ENCODE measurements at regions not wholly inside any gene's neighbourhood (a gene's known extent, or its start where the extent isn't known, plus 50 kb on each side); places are given as distances from the start of the nearest gene placed in this dataset.

- no peaks in the 10 kb centered on the region for H3K9me1 ChIP-seq (ENCODE audit: insufficient read depth, low read length)
- H3K27me3 ChIP-seq (ENCODE audit: control insufficient read depth, insufficient read depth, low read length) = no peaks in the 10 kb centered on the region
- no peak overlapping the region for H2BK5ac ChIP-seq (ENCODE audit: low read depth, low read length, poor library complexity, severe bottlenecking)
- no peak overlapping the region for H3K18ac ChIP-seq (ENCODE audit: low read depth, low read length)
- H2BK120ac ChIP-seq (ENCODE audit: low read depth, low read length) = no peak overlapping the region
- 0% methylated on average over 1 of the region's 6 CpGs; no CpG with 5 or more reads in 1 of the 2 experiments for WGBS, 2 experiments (ENCODE audit: extremely low coverage in 2 of 2, insufficient read length in 1 of 2)
- no peak overlapping the region for H3K9ac ChIP-seq (ENCODE audit: low read depth, low read length)
- no peak overlapping the region for H3K14ac ChIP-seq (replicated peaks; ENCODE audit: low read depth, low read length)
- no peak overlapping the region for H2BK15ac ChIP-seq (ENCODE audit: low read depth, low read length)
- H4K5ac ChIP-seq (ENCODE audit: low read depth, low read length) = no peak overlapping the region
- in situ Hi-C loops (cut with MboI; ENCODE audit: low sequenced_read_pairs) (no loop called here), intact Hi-C loops (cut with micrococcal nuclease) (no loop called here), dilution Hi-C loops (cut with HindIII; ENCODE audit: low sequenced_read_pairs, unreplicated experiment) (no loop called here)
- no peaks in the 10 kb centered on the region for H3K4me1 ChIP-seq (ENCODE audit: control insufficient read depth, insufficient read depth, low read length)
- no peak overlapping the region for H4K91ac ChIP-seq (ENCODE audit: insufficient read depth, low read depth, low read length)
- no peak overlapping the region for H3K4me2 ChIP-seq (ENCODE audit: low read depth, low read length)
- POLR2A ChIA-PET (ENCODE audit: unreplicated experiment) = no interaction called here
- no peak for ATAC-seq (ENCODE audit: low read depth)
- no peak overlapping the region for H4K8ac ChIP-seq (ENCODE audit: low read depth in 2 of 2, low read length in 2 of 2)
- H3K4ac ChIP-seq (ENCODE audit: low read depth, low read length) = no peak overlapping the region
- no peak overlapping the region for H3K27ac ChIP-seq (ENCODE audit: insufficient read depth, low read length)
- H3K9me3 ChIP-seq (ENCODE audit: control insufficient read depth, insufficient read depth, low read length) = peaks cover 22% of the 10 kb centered on the region
- DNase-seq = no peak
- no peak overlapping the region for H2AK9ac ChIP-seq (replicated peaks; ENCODE audit: low read depth, low read length, poor library complexity)
- H2BK20ac ChIP-seq (ENCODE audit: low read depth, low read length) = no peak overlapping the region
- no peaks in the 10 kb centered on the region for H3K36me3 ChIP-seq (ENCODE audit: control insufficient read depth, insufficient read depth, low read length)
- CTCF ChIA-PET = no interaction called here
- BruUV-seq (replicated peaks) = no TSS peak
- H2AFZ ChIP-seq (replicated peaks; ENCODE audit: low read length, poor library complexity) = no peak overlapping the region
- TF ChIP-seq MAFK (IDR thresholded peaks at IDR 0.05; ENCODE audit: low read depth, low read length) = no peak
- TF ChIP-seq MAZ (IDR thresholded peaks at IDR 0.05; ENCODE audit: borderline replicate concordance, low read depth, low read length) = no peak
- TF ChIP-seq, protein P1, sequence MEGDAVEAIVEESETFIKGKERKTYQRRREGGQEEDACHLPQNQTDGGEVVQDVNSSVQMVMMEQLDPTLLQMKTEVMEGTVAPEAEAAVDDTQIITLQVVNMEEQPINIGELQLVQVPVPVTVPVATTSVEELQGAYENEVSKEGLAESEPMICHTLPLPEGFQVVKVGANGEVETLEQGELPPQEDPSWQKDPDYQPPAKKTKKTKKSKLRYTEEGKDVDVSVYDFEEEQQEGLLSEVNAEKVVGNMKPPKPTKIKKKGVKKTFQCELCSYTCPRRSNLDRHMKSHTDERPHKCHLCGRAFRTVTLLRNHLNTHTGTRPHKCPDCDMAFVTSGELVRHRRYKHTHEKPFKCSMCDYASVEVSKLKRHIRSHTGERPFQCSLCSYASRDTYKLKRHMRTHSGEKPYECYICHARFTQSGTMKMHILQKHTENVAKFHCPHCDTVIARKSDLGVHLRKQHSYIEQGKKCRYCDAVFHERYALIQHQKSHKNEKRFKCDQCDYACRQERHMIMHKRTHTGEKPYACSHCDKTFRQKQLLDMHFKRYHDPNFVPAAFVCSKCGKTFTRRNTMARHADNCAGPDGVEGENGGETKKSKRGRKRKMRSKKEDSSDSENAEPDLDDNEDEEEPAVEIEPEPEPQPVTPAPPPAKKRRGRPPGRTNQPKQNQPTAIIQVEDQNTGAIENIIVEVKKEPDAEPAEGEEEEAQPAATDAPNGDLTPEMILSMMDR (conservative IDR thresholded peaks at IDR 0.05; ENCODE audit: low read depth, low read length) = no peak
- TF ChIP-seq, protein P2, sequence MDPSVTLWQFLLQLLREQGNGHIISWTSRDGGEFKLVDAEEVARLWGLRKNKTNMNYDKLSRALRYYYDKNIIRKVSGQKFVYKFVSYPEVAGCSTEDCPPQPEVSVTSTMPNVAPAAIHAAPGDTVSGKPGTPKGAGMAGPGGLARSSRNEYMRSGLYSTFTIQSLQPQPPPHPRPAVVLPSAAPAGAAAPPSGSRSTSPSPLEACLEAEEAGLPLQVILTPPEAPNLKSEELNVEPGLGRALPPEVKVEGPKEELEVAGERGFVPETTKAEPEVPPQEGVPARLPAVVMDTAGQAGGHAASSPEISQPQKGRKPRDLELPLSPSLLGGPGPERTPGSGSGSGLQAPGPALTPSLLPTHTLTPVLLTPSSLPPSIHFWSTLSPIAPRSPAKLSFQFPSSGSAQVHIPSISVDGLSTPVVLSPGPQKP (IDR thresholded peaks at IDR 0.05; ENCODE audit: borderline replicate concordance, low read depth, low read length) = no peak
- no peak for TF ChIP-seq CHD1 (IDR thresholded peaks at IDR 0.05; ENCODE audit: low read depth, low read length)
- TF ChIP-seq POLR2A (IDR thresholded peaks at IDR 0.05; ENCODE audit: low read depth, low read length) = no peak
- no peak for TF ChIP-seq RFX5 (IDR thresholded peaks at IDR 0.05; ENCODE audit: low read depth, low read length)
- no peak for TF ChIP-seq FOS (IDR thresholded peaks at IDR 0.05; ENCODE audit: low read depth, low read length)
- no peak for TF ChIP-seq MXI1 (IDR thresholded peaks at IDR 0.05; ENCODE audit: borderline replicate concordance, low read depth, low read length)
- TF ChIP-seq CEBPB (IDR thresholded peaks at IDR 0.05; ENCODE audit: low read depth, low read length) = no peak
- no peak for TF ChIP-seq NFE2L2 (IDR thresholded peaks at IDR 0.05; ENCODE audit: low read depth, low read length)
- no peak for TF ChIP-seq SMC3 (IDR thresholded peaks at IDR 0.05; ENCODE audit: low read depth, low read length)
- TF ChIP-seq BHLHE40 (IDR thresholded peaks at IDR 0.05; ENCODE audit: low read depth, low read length) = no peak
- TF ChIP-seq RCOR1 (IDR thresholded peaks at IDR 0.05; ENCODE audit: insufficient replicate concordance, low read length) = no peak
- TF ChIP-seq, protein P3, sequence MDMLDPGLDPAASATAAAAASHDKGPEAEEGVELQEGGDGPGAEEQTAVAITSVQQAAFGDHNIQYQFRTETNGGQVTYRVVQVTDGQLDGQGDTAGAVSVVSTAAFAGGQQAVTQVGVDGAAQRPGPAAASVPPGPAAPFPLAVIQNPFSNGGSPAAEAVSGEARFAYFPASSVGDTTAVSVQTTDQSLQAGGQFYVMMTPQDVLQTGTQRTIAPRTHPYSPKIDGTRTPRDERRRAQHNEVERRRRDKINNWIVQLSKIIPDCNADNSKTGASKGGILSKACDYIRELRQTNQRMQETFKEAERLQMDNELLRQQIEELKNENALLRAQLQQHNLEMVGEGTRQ (IDR thresholded peaks at IDR 0.05; ENCODE audit: low read depth, low read length) = no peak
- no peak for TF ChIP-seq RAD21 (IDR thresholded peaks at IDR 0.05; ENCODE audit: low read length)
- no peak overlapping the region for H2AK5ac ChIP-seq (ENCODE audit: low read depth, low read length)
- no peak overlapping the region for H3K4me3 ChIP-seq (ENCODE audit: insufficient read depth, low read depth, low read length)
- no peaks in the 10 kb centered on the region for H3K79me1 ChIP-seq (ENCODE audit: low read depth in 1 of 2, low read length in 2 of 2)
- no peak overlapping the region for H3K23ac ChIP-seq (ENCODE audit: low read depth, low read length)
- H3K56ac ChIP-seq (ENCODE audit: extremely low read depth, insufficient read depth, low read length) = no peak overlapping the region
- no peaks in the 10 kb centered on the region for H4K20me1 ChIP-seq (ENCODE audit: insufficient read depth, low read length)
These were observed 157.7 kb upstream of the SFSWAP start for GRCh38 chr12:131553096-131553777.

Measured in IMR-90 (cell line).